ENCODE measurements at regions not wholly inside any gene's neighbourhood (a gene's known extent, or its start where the extent isn't known, plus 50 kb on each side); places are given as distances from the start of the nearest gene placed in this dataset.

- WGBS, 2 donors (ENCODE audit: extremely low coverage in 2 of 2, insufficient read length in 2 of 2, insufficient replicate concordance in 1 of 2) = no CpG with 5 or more reads among the region's 12 CpGs
- DNase-seq (ENCODE audit: low spot score) = no peak
- peak overlapping the region; percentile 17 for H3K14ac ChIP-seq (ENCODE audit: low read length)
Observed at GRCh38 chr22:49018601-49019000, 809.1 kb downstream of the BRD1 start.

GRCh38 chr22:49017482-49018329 is 810.0 kb downstream of the BRD1 start:
- no peaks in the 10 kb centered on the region for H3K27me3 ChIP-seq (ENCODE audit: control insufficient read depth in 3 of 3, insufficient read depth in 3 of 3, low read depth in 1 of 3, low read length in 3 of 3)
- H3K79me1 ChIP-seq (ENCODE audit: low read depth, low read length) = no peaks in the 10 kb centered on the region
- H2BK12ac ChIP-seq (ENCODE audit: low read length) = no peak overlapping the region
- H3K4me3 ChIP-seq (ENCODE audit: low read length in 2 of 2) = no peak overlapping the region
- no peak overlapping the region for H3K4me2 ChIP-seq (ENCODE audit: insufficient read depth, low read length, poor library complexity, severe bottlenecking)
- H2AFZ ChIP-seq (ENCODE audit: low read length) = no peak overlapping the region
- H2BK5ac ChIP-seq (ENCODE audit: low read length) = no peak overlapping the region
- no peaks in the 10 kb centered on the region for H3K36me3 ChIP-seq (replicated peaks in 1 of 2; ENCODE audit: control insufficient read depth in 2 of 2, insufficient read depth in 2 of 2, low read length in 2 of 2)
- DNase-seq (ENCODE audit: low spot score) = no peak
- no peak overlapping the region for H4K91ac ChIP-seq (ENCODE audit: low read depth, low read length, poor library complexity)
- H3K9ac ChIP-seq (ENCODE audit: low read depth, low read length, poor library complexity) = no peak overlapping the region
- no peak overlapping the region for H2BK15ac ChIP-seq (ENCODE audit: low read length)
- no peak overlapping the region for H3K27ac ChIP-seq (replicated peaks; ENCODE audit: low read length)
- H3K23ac ChIP-seq (ENCODE audit: low read depth, low read length, poor library complexity) = no peak overlapping the region
- H3K9me3 ChIP-seq (replicated peaks in 1 of 2; ENCODE audit: control insufficient read depth in 2 of 2, insufficient read depth in 1 of 2, low read depth in 1 of 2, low read length in 2 of 2) = no peaks in the 10 kb centered on the region
- H3K18ac ChIP-seq (ENCODE audit: low read length) = peak overlapping the region; percentile 9
- H2AK5ac ChIP-seq (ENCODE audit: low read depth, low read length) = no peak overlapping the region
- H4K8ac ChIP-seq (ENCODE audit: low read depth, low read length) = no peak overlapping the region
- H3K14ac ChIP-seq (ENCODE audit: low read length) = no peak overlapping the region
- H3K4me1 ChIP-seq (ENCODE audit: control insufficient read depth in 2 of 2, insufficient read depth in 1 of 2, low read depth in 1 of 2, low read length in 2 of 2) = peaks cover 4 to 8% of the 10 kb centered on the region in 2 donors
- H2BK120ac ChIP-seq (ENCODE audit: low read depth, low read length) = no peak overlapping the region
- no CpG with 5 or more reads among the region's 21 CpGs for WGBS, 2 donors (ENCODE audit: extremely low coverage in 2 of 2, insufficient read length in 2 of 2, insufficient replicate concordance in 1 of 2)
- H3K4ac ChIP-seq (ENCODE audit: low read length) = no peak overlapping the region

More at GRCh38 chr22:49018601-49019000, 809.1 kb downstream of the BRD1 start:
- H3K23ac ChIP-seq (ENCODE audit: low read depth, low read length, poor library complexity) = no peak overlapping the region
- H4K91ac ChIP-seq (ENCODE audit: low read depth, low read length, poor library complexity) = no peak overlapping the region
- H3K36me3 ChIP-seq (replicated peaks in 1 of 2; ENCODE audit: control insufficient read depth in 2 of 2, insufficient read depth in 2 of 2, low read length in 2 of 2) = no peaks in the 10 kb centered on the region
- H3K4me1 ChIP-seq (ENCODE audit: control insufficient read depth in 2 of 2, insufficient read depth in 1 of 2, low read depth in 1 of 2, low read length in 2 of 2) = peaks cover 4 to 8% of the 10 kb centered on the region in 2 donors
- no peak overlapping the region for H3K18ac ChIP-seq (ENCODE audit: low read length)
- H3K27me3 ChIP-seq (ENCODE audit: control insufficient read depth in 3 of 3, insufficient read depth in 3 of 3, low read depth in 1 of 3, low read length in 3 of 3) = no peaks in the 10 kb centered on the region
- H3K79me1 ChIP-seq (ENCODE audit: low read depth, low read length) = no peaks in the 10 kb centered on the region
- H3K9ac ChIP-seq (ENCODE audit: low read depth, low read length, poor library complexity) = peak overlapping the region; percentile 74
- no peak overlapping the region for H2BK12ac ChIP-seq (ENCODE audit: low read length)
- H2BK120ac ChIP-seq (ENCODE audit: low read depth, low read length) = no peak overlapping the region
- no peak overlapping the region for H2BK15ac ChIP-seq (ENCODE audit: low read length)
- H4K8ac ChIP-seq (ENCODE audit: low read depth, low read length) = no peak overlapping the region
- H3K9me3 ChIP-seq (replicated peaks in 1 of 2; ENCODE audit: control insufficient read depth in 2 of 2, insufficient read depth in 1 of 2, low read depth in 1 of 2, low read length in 2 of 2) = no peaks in the 10 kb centered on the region
- H2AK5ac ChIP-seq (ENCODE audit: low read depth, low read length) = peak overlapping the region; percentile 41
- H3K27ac ChIP-seq (replicated peaks; ENCODE audit: low read length) = no peak overlapping the region
- H2AFZ ChIP-seq (ENCODE audit: low read length) = no peak overlapping the region
- peak overlapping the region; percentile 48 for H2BK5ac ChIP-seq (ENCODE audit: low read length)
- no peak overlapping the region for H3K4ac ChIP-seq (ENCODE audit: low read length)
- no peak overlapping the region for H3K4me3 ChIP-seq (ENCODE audit: low read length in 2 of 2)
- H3K4me2 ChIP-seq (ENCODE audit: insufficient read depth, low read length, poor library complexity, severe bottlenecking) = no peak overlapping the region

- no CpG with 5 or more reads among the region's 16 CpGs for WGBS, 2 donors (ENCODE audit: extremely low coverage in 2 of 2, insufficient read length in 2 of 2, insufficient replicate concordance in 1 of 2)
- Histone ChIP-seq H3K27ac (replicated peaks; ENCODE audit: low read length) (no peak overlapping the region), H2BK5ac (ENCODE audit: low read length) (no peak overlapping the region), H3K4me1 (ENCODE audit: control insufficient read depth in 2 of 2, insufficient read depth in 1 of 2, low read depth in 1 of 2, low read length in 2 of 2) (peaks cover 6 to 8% of the 10 kb centered on the region in 2 donors), H2AFZ (ENCODE audit: low read length) (no peak overlapping the region), H2BK12ac (ENCODE audit: low read length) (no peak overlapping the region), H3K4me3 (ENCODE audit: low read length in 2 of 2) (no peak overlapping the region), H2BK120ac (ENCODE audit: low read depth, low read length) (no peak overlapping the region), H3K36me3 (replicated peaks in 1 of 2; ENCODE audit: control insufficient read depth in 2 of 2, insufficient read depth in 2 of 2, low read length in 2 of 2) (no peaks in the 10 kb centered on the region), H3K14ac (ENCODE audit: low read length) (no peak overlapping the region), H3K79me1 (ENCODE audit: low read depth, low read length) (no peaks in the 10 kb centered on the region), H3K23ac (ENCODE audit: low read depth, low read length, poor library complexity) (peak overlapping the region; percentile 17), H4K91ac (ENCODE audit: low read depth, low read length, poor library complexity) (no peak overlapping the region), H4K8ac (ENCODE audit: low read depth, low read length) (no peak overlapping the region), H3K4me2 (ENCODE audit: insufficient read depth, low read length, poor library complexity, severe bottlenecking) (no peak overlapping the region), H3K18ac (ENCODE audit: low read length) (no peak overlapping the region), H3K9ac (ENCODE audit: low read depth, low read length, poor library complexity) (no peak overlapping the region), H3K4ac (ENCODE audit: low read length) (no peak overlapping the region), H3K9me3 (replicated peaks in 1 of 2; ENCODE audit: control insufficient read depth in 2 of 2, insufficient read depth in 1 of 2, low read depth in 1 of 2, low read length in 2 of 2) (no peaks in the 10 kb centered on the region), H2AK5ac (ENCODE audit: low read depth, low read length) (no peak overlapping the region), H3K27me3 (ENCODE audit: control insufficient read depth in 3 of 3, insufficient read depth in 3 of 3, low read depth in 1 of 3, low read length in 3 of 3) (no peaks in the 10 kb centered on the region), H2BK15ac (ENCODE audit: low read length) (no peak overlapping the region)
- DNase-seq (ENCODE audit: low spot score) = no peak
Observed at GRCh38 chr22:49016909-49017481, 810.7 kb downstream of the BRD1 start.
